H1 (cell line): ENCODE measurements at regions not wholly inside any gene's neighbourhood (a gene's known extent, or its start where the extent isn't known, plus 50 kb on each side); places are given as distances from the start of the nearest gene placed in this dataset.

Source experiments
- CTCF ChIA-PET: fragments of 300-600 bp; sonication (Branson Sonifier 250); formaldehyde crosslinking; loops from one replicate; lab custom pipeline; 2021; ENCODE audit not compliant: partially characterized antibody; lab: Charles Lee
- POLR2A ChIA-PET: fragments of 300-600 bp; sonication (Branson Sonifier 250); formaldehyde crosslinking; loops from one replicate; lab custom pipeline; 2021; ENCODE audit warnings: inconsistent platforms; ENCODE audit not compliant: partially characterized antibody; lab: Charles Lee
- DNase-seq, 2 experiments: peaks; one replicate each; pipeline versions ENCODE4 v3.0.0 to v3.0.0-alpha.2; 2010 to 2022; ENCODE audit warnings: low spot score in 2 of 2, low read depth in 1 of 2, mixed read lengths in 1 of 2
- FAIRE-seq: peaks from 2 replicates; lab custom pipeline; 2011; peaks lifted over from hg19 to GRCh38; lab: Jason Lieb, UNC
- H2AFZ ChIP-seq: 2 replicates; pipeline ENCODE4 v1.8.1; 2012; ENCODE audit warnings: low read length, inconsistent platforms
- H2AK5ac ChIP-seq: 2 replicates; pipeline ENCODE4 v1.6.1; 2013; ENCODE audit warnings: low read depth, low read length
- H2BK120ac ChIP-seq: replicated peaks from 2 replicates; pipeline ENCODE3; 2013; ENCODE audit warnings: low read depth, low read length, inconsistent platforms
- H2BK12ac ChIP-seq: 2 replicates; pipeline ENCODE4 v1.6.1; 2013; ENCODE audit warnings: low read depth, low read length
- H2BK15ac ChIP-seq: 2 replicates; pipeline ENCODE4 v1.6.1; 2013; ENCODE audit warnings: low read length
- H2BK20ac ChIP-seq: 2 replicates; pipeline ENCODE4 v1.6.1; 2013; ENCODE audit warnings: low read length
- H2BK5ac ChIP-seq: 2 replicates; pipeline ENCODE4 v1.6.1; 2013; ENCODE audit warnings: low read depth, low read length
- H3K14ac ChIP-seq: 2 replicates; pipeline ENCODE4 v1.6.1; 2013; ENCODE audit warnings: inconsistent platforms; ENCODE audit not compliant: insufficient read length
- H3K18ac ChIP-seq: 2 replicates; pipeline ENCODE4 v1.6.1; 2013; ENCODE audit warnings: low read length; ENCODE audit errors: extremely low read depth
- H3K23ac ChIP-seq: 2 replicates; pipeline ENCODE4 v1.6.1; 2013; ENCODE audit warnings: inconsistent platforms; ENCODE audit not compliant: insufficient read length
- H3K23me2 ChIP-seq: 2 replicates; pipeline ENCODE4 v1.6.1; 2013; ENCODE audit warnings: low read depth, low read length
- H3K27ac ChIP-seq: 2 replicates; pipeline ENCODE4 v1.6.1; 2011; ENCODE audit warnings: low read depth, low read length, inconsistent platforms
- H3K27me3 ChIP-seq, 4 experiments: replicated peaks in 1 of 4; 1 replicate in 1 of 4; 2 replicates in 3 of 4; pipeline versions ENCODE4 v1.6.1 to v1.8.1; 2011 to 2013; ENCODE audit warnings: low read length in 3 of 4, mild to moderate bottlenecking in 3 of 4, inconsistent platforms in 2 of 4, mixed read lengths in 2 of 4, moderate library complexity in 1 of 4; ENCODE audit not compliant: control insufficient read depth in 3 of 4, insufficient read depth in 3 of 4; ENCODE audit errors: extremely low read depth in 1 of 4
- H3K36me3 ChIP-seq, 4 experiments: 2 replicates each; pipeline versions ENCODE4 v1.6.1 to v1.8.1; 2011 to 2013; ENCODE audit warnings: mild to moderate bottlenecking in 4 of 4, low read length in 3 of 4, moderate library complexity in 2 of 4, control low read depth in 1 of 4, inconsistent platforms in 1 of 4; ENCODE audit not compliant: insufficient read depth in 4 of 4, control insufficient read depth in 2 of 4
- H3K4ac ChIP-seq: replicated peaks from 2 replicates; pipeline ENCODE3; 2013; ENCODE audit warnings: low read length, low read depth, mixed read lengths, inconsistent platforms; ENCODE audit not compliant: insufficient read length
- H3K4me1 ChIP-seq, 4 experiments: replicated peaks in 1 of 4; 1 replicate in 1 of 4; 2 replicates in 3 of 4; pipeline versions ENCODE4 v1.6.1 to v1.8.1; 2011 to 2013; ENCODE audit warnings: low read length in 3 of 4, inconsistent platforms in 2 of 4, mixed read lengths in 1 of 4; ENCODE audit not compliant: insufficient read depth in 4 of 4, control insufficient read depth in 3 of 4
- H3K4me2 ChIP-seq, 2 experiments: 2 replicates each; pipeline versions ENCODE4 v1.6.1 to v1.8.1; 2011 to 2013; ENCODE audit warnings: low read depth in 2 of 2, low read length in 2 of 2, control low read depth in 1 of 2, inconsistent platforms in 1 of 2, mild to moderate bottlenecking in 1 of 2; ENCODE audit not compliant: insufficient read depth in 1 of 2
- H3K4me3 ChIP-seq, 4 experiments: fragments of 200-600, 300-600 bp in 1 of 4; sonication (generic), shearing (Covaris generic), sonication (Bioruptor Twin) in 1 of 4; 2 replicates each; pipeline versions ENCODE4 v1.5.1 to v1.8.1; 2011 to 2016; ENCODE audit warnings: low read length in 4 of 4, low read depth in 3 of 4, control low read depth in 2 of 4, inconsistent platforms in 2 of 4, mild to moderate bottlenecking in 2 of 4, mixed read lengths in 1 of 4, moderate library complexity in 1 of 4; ENCODE audit not compliant: insufficient read depth in 2 of 4; ENCODE audit errors: extremely low read depth in 1 of 4
- H3K56ac ChIP-seq: replicated peaks from 2 replicates; pipeline ENCODE3; 2013; ENCODE audit warnings: low read depth, mild to moderate bottlenecking, mixed read lengths, low read length, inconsistent platforms; ENCODE audit not compliant: insufficient read length
- H3K79me1 ChIP-seq: 2 replicates; pipeline ENCODE4 v1.6.1; 2013; ENCODE audit warnings: low read depth, low read length, control low read depth
- H3K79me2 ChIP-seq, 2 experiments: 2 replicates each; pipeline versions ENCODE4 v1.6.1 to v1.8.1; 2012 to 2013; ENCODE audit warnings: low read length in 2 of 2, mild to moderate bottlenecking in 2 of 2, inconsistent platforms in 1 of 2; ENCODE audit not compliant: insufficient read depth in 2 of 2, control insufficient read depth in 1 of 2
- H3K9ac ChIP-seq, 4 experiments: replicated peaks in 1 of 4; 1 replicate in 1 of 4; 2 replicates in 3 of 4; pipeline versions ENCODE4 v1.6.1 to v1.8.1; 2011 to 2013; ENCODE audit warnings: low read depth in 3 of 4, low read length in 3 of 4, control low read depth in 2 of 4, mild to moderate bottlenecking in 2 of 4, moderate library complexity in 2 of 4, inconsistent platforms in 1 of 4; ENCODE audit errors: extremely low read depth in 1 of 4
- H3K9me3 ChIP-seq, 2 experiments: 2 replicates each; pipeline versions ENCODE4 v1.6.1 to v1.8.1; 2012 to 2013; ENCODE audit warnings: mild to moderate bottlenecking in 2 of 2, moderate library complexity in 2 of 2, control low read depth in 1 of 2, inconsistent platforms in 1 of 2, low read depth in 1 of 2, low read length in 1 of 2, mixed read lengths in 1 of 2; ENCODE audit not compliant: insufficient read depth in 2 of 2
- H4K20me1 ChIP-seq, 2 experiments: replicated peaks in 1 of 2; 2 replicates each; pipeline versions ENCODE3 to v1.8.1; 2011 to 2013; ENCODE audit warnings: inconsistent platforms in 2 of 2, low read length in 2 of 2, mild to moderate bottlenecking in 1 of 2; ENCODE audit not compliant: insufficient read depth in 2 of 2, control insufficient read depth in 1 of 2
- H4K5ac ChIP-seq: 2 replicates; pipeline ENCODE4 v1.6.1; 2013; ENCODE audit warnings: low read length, low read depth, mixed read lengths, inconsistent platforms; ENCODE audit not compliant: insufficient read length
- H4K8ac ChIP-seq: 2 replicates; pipeline ENCODE4 v1.8.0; 2013; ENCODE audit warnings: mild to moderate bottlenecking, moderate library complexity, low read length, inconsistent platforms; ENCODE audit not compliant: insufficient read depth; ENCODE audit errors: extremely low read depth
- H4K91ac ChIP-seq: replicated peaks from 2 replicates; pipeline ENCODE3; 2013; ENCODE audit warnings: low read length, mixed read lengths, inconsistent platforms; ENCODE audit not compliant: insufficient read length
- BCL11A ChIP-seq, 2 experiments: IDR thresholded peaks; one replicate each; pipeline ENCODE4 v1.6.1; 2011; ENCODE audit warnings: low read depth in 2 of 2, low read length in 2 of 2, mild to moderate bottlenecking in 2 of 2
- JUN ChIP-seq: IDR thresholded peaks from 2 replicates; pipeline ENCODE4 v1.6.1; 2011; ENCODE audit warnings: low read depth, mild to moderate bottlenecking, improper control_type of control experiment, low read length
- KDM4A ChIP-seq: IDR thresholded peaks from one replicate; pipeline ENCODE4 v1.7.1; 2012; ENCODE audit warnings: low read depth, mild to moderate bottlenecking, moderate library complexity, low read length, inconsistent platforms; ENCODE audit not compliant: severe bottlenecking
- SIN3A ChIP-seq, 2 experiments: IDR thresholded peaks in 1 of 2; conservative IDR thresholded peaks in 1 of 2; 2 replicates each; pipeline ENCODE4 v1.6.1; 2011 to 2012; ENCODE audit warnings: low read length in 2 of 2, improper control_type of control experiment in 1 of 2, low read depth in 1 of 2, mild to moderate bottlenecking in 1 of 2
- USF2 ChIP-seq: IDR thresholded peaks from 2 replicates; pipeline ENCODE4 v1.6.1; 2011; ENCODE audit warnings: low read length, improper control_type of control experiment
- WGBS, 2 experiments: shearing (Covaris generic) in 1 of 2; methylation state at CpG; one replicate each; pipeline versions ENCODE4 v1.1.6 to v1.1.7; 2013 to 2015; ENCODE audit warnings: low lambda C conversion rate in 2 of 2, mixed read lengths in 2 of 2, inconsistent platforms in 1 of 2, low coverage in 1 of 2, missing lambda C conversion rate in 1 of 2; ENCODE audit not compliant: insufficient replicate concordance in 2 of 2, insufficient coverage in 1 of 2, insufficient read length in 1 of 2; ENCODE audit errors: extremely low coverage in 1 of 2, missing lambda C conversion rate in 1 of 2; 5-methylcytosine and 5-hydroxymethylcytosine counted together

- H2BK12ac ChIP-seq: no peak overlapping the region
- H4K8ac ChIP-seq: no peak overlapping the region
- H3K14ac ChIP-seq: no peak overlapping the region
- H3K9ac ChIP-seq: no peak overlapping the region
- H3K36me3 ChIP-seq: no peaks in the 10 kb centered on the region
- no peak for TF ChIP-seq KDM4A
- TF ChIP-seq SIN3A (conservative IDR thresholded peaks at IDR 0.05 in 1 of 2, IDR thresholded peaks at IDR 0.05 in 1 of 2; ENCODE audit: low read depth in 1 of 2, low read length in 2 of 2): no peak
- no peak for TF ChIP-seq USF2
- no peak for TF ChIP-seq JUN
- TF ChIP-seq BCL11A (IDR thresholded peaks at IDR 0.05; ENCODE audit: low read depth in 2 of 2, low read length in 2 of 2): no peak
- H4K5ac ChIP-seq: no peak overlapping the region
- H2BK5ac ChIP-seq: no peak overlapping the region
- H3K4me2 ChIP-seq: no peak overlapping the region
- no peaks in the 10 kb centered on the region for H3K79me1 ChIP-seq
- FAIRE-seq (no peak), DNase-seq (no peak)
- H3K9me3 ChIP-seq: no peaks in the 10 kb centered on the region
- H3K27ac ChIP-seq: no peak overlapping the region
- no peak overlapping the region for H2AFZ ChIP-seq
- ChIA-PET CTCF (interaction anchor here (1.0 kb wide), 1 partner anchor 163 kb away, joined by 3 read pairs; no protein-coding TSS in a partner anchor), POLR2A (no interaction called here)
- no peaks in the 10 kb centered on the region for H3K23me2 ChIP-seq
- H2BK20ac ChIP-seq: no peak overlapping the region
- no peak overlapping the region for H3K23ac ChIP-seq
- H2AK5ac ChIP-seq: no peak overlapping the region
- no peak overlapping the region for H3K18ac ChIP-seq
- no peak overlapping the region for H3K4ac ChIP-seq
- no peak overlapping the region for H4K91ac ChIP-seq
- H3K27me3 ChIP-seq: no peaks in the 10 kb centered on the region
- no peak overlapping the region for H3K56ac ChIP-seq
- H3K4me3 ChIP-seq: no peak overlapping the region
- H4K20me1 ChIP-seq: no peaks in the 10 kb centered on the region
- H3K79me2 ChIP-seq: no peaks in the 10 kb centered on the region
- H2BK120ac ChIP-seq: no peak overlapping the region
- WGBS, 2 experiments: 98% methylated on average over 7 of the region's 7 CpGs; no CpG with 5 or more reads in 1 of the 2 experiments
- no peak overlapping the region for H2BK15ac ChIP-seq
- no peaks in the 10 kb centered on the region for H3K4me1 ChIP-seq
Measured at GRCh38 chr16:51553910-51554309, 402.8 kb upstream of the SALL1 start.
